ENCODE measurements at regions not wholly inside any gene's neighbourhood (a gene's known extent, or its start where the extent isn't known, plus 50 kb on each side); places are given as distances from the start of the nearest gene placed in this dataset.

- TF ChIP-seq CTCF (IDR thresholded peaks at IDR 0.05) (no peak), NR2C2 (CRISPR knock-in tag; IDR thresholded peaks at IDR 0.05) (no peak)
Observed at GRCh38 chr2:162963156-162963555, 124.6 kb upstream of the KCNH7 start.

All from WTC11 (cell line).